WTC11 (cell line): ENCODE measurements at regions not wholly inside any gene's neighbourhood (a gene's known extent, or its start where the extent isn't known, plus 50 kb on each side); places are given as distances from the start of the nearest gene placed in this dataset.

Source experiments
- ATAC-seq: fragments of 200-7000 bp; cut with Tn5 transposase; 2 replicates; pipeline ENCODE4 v1.10.0; 2021; ENCODE audit warnings: mild to moderate bottlenecking, moderate library complexity
- CTCF ChIA-PET: fragments of 300-600 bp; sonication (Branson Sonifier 250); formaldehyde crosslinking; loops from one replicate; lab custom pipeline; 2021; ENCODE audit warnings: antibody characterized with exemption; lab: Charles Lee
- POLR2A ChIA-PET: fragments of 350-600 bp; sonication (Branson Sonifier 250); formaldehyde crosslinking; loops from one replicate; lab custom pipeline; 2021; ENCODE audit warnings: antibody characterized with exemption; lab: Charles Lee
- DNase-seq: peaks from one replicate; pipeline ENCODE4 v3.0.0; 2021; ENCODE audit warnings: low spot score
- H3K27ac Mint-ChIP-seq: 2 replicates; pipeline ENCODE4 v1.8.0; 2021; ENCODE audit warnings: mixed read lengths
- H3K27me3 Mint-ChIP-seq: 2 replicates; pipeline ENCODE4 v1.8.0; 2021; ENCODE audit warnings: low read depth, mild to moderate bottlenecking, moderate library complexity, mixed read lengths
- H3K36me3 Mint-ChIP-seq: 2 replicates; pipeline ENCODE4 v1.8.0; 2021; ENCODE audit warnings: mixed read lengths
- H3K4me1 Mint-ChIP-seq: 2 replicates; pipeline ENCODE4 v1.8.0; 2022; ENCODE audit warnings: mixed read lengths
- H3K4me3 Mint-ChIP-seq: 2 replicates; pipeline ENCODE4 v1.8.0; 2021; ENCODE audit warnings: mild to moderate bottlenecking, moderate library complexity, mixed read lengths
- H3K9me3 Mint-ChIP-seq: 2 replicates; pipeline ENCODE4 v1.8.0; 2021; ENCODE audit warnings: mixed read lengths
- AR ChIP-seq: fragments of 250-450 bp; sonication (Bioruptor Pico); IDR thresholded peaks from 2 replicates; pipeline ENCODE4 v1.9.0; 2021; ENCODE audit warnings: mild to moderate bottlenecking
- ATF1 ChIP-seq: sonication (generic); formaldehyde crosslinking; IDR thresholded peaks from 2 replicates; pipeline ENCODE4 v1.8.1; 2023; ENCODE audit warnings: mild to moderate bottlenecking, moderate library complexity, missing genetic modification reagents
- CBFB ChIP-seq: sonication (generic); formaldehyde crosslinking; IDR thresholded peaks from 2 replicates; pipeline ENCODE4 v1.8.1; 2022; ENCODE audit warnings: mild to moderate bottlenecking, low read depth, missing genetic modification reagents
- CREB1 ChIP-seq: sonication (generic); formaldehyde crosslinking; IDR thresholded peaks from 2 replicates; pipeline ENCODE4 v1.8.0; 2023; ENCODE audit warnings: mild to moderate bottlenecking, missing genetic modification reagents
- EMX1 ChIP-seq: fragments of 250-450 bp; sonication (Bioruptor Pico); IDR thresholded peaks from 2 replicates; pipeline ENCODE4 v1.8.0; 2021; ENCODE audit warnings: mild to moderate bottlenecking
- ETV6 ChIP-seq: sonication (generic); formaldehyde crosslinking; IDR thresholded peaks from 2 replicates; pipeline ENCODE4 v1.8.1; 2022; ENCODE audit warnings: mild to moderate bottlenecking, missing genetic modification reagents
- FOXP4 ChIP-seq: sonication (generic); formaldehyde crosslinking; IDR thresholded peaks from 2 replicates; pipeline ENCODE4 v1.8.0; 2022; ENCODE audit warnings: mild to moderate bottlenecking, missing genetic modification reagents
- GTF2I ChIP-seq: fragments of 250-450 bp; sonication (Bioruptor Pico); conservative IDR thresholded peaks from 2 replicates; pipeline ENCODE4 v1.4.0; 2021; ENCODE audit warnings: mild to moderate bottlenecking
- HMGXB4 ChIP-seq: sonication (generic); formaldehyde crosslinking; IDR thresholded peaks from 2 replicates; pipeline ENCODE4 v1.8.1; 2023; ENCODE audit warnings: mild to moderate bottlenecking, moderate library complexity, missing genetic modification reagents
- IRF2 ChIP-seq: sonication (generic); formaldehyde crosslinking; IDR thresholded peaks from 2 replicates; pipeline ENCODE4 v1.8.0; 2022; ENCODE audit warnings: low read depth, missing genetic modification reagents, borderline replicate concordance
- JAZF1 ChIP-seq: fragments of 250-450 bp; sonication (Bioruptor Pico); IDR thresholded peaks from 2 replicates; pipeline ENCODE4 v1.9.0; 2021; ENCODE audit warnings: moderate library complexity, mild to moderate bottlenecking, inconsistent platforms
- NR1H2 ChIP-seq: sonication (generic); formaldehyde crosslinking; IDR thresholded peaks from 2 replicates; pipeline ENCODE4 v1.9.0; 2021; ENCODE audit warnings: mild to moderate bottlenecking, moderate library complexity, missing genetic modification reagents
- PRDM15 ChIP-seq: sonication (generic); formaldehyde crosslinking; IDR thresholded peaks from 2 replicates; pipeline ENCODE4 v1.8.0; 2022; ENCODE audit warnings: missing genetic modification reagents
- STAT6 ChIP-seq: sonication (generic); formaldehyde crosslinking; conservative IDR thresholded peaks from 2 replicates; pipeline ENCODE4 v1.8.1; 2023; ENCODE audit warnings: mild to moderate bottlenecking, low read depth, missing genetic modification reagents, moderate library complexity
- TEAD1 ChIP-seq: sonication (generic); formaldehyde crosslinking; IDR thresholded peaks from 2 replicates; pipeline ENCODE4 v1.8.0; 2022; ENCODE audit warnings: mild to moderate bottlenecking, missing genetic modification reagents
- TEAD4 ChIP-seq: sonication (generic); formaldehyde crosslinking; IDR thresholded peaks from 2 replicates; pipeline ENCODE4 v1.8.0; 2022; ENCODE audit warnings: mild to moderate bottlenecking, missing genetic modification reagents
- ZMAT4 ChIP-seq: fragments of 250-450 bp; sonication (Bioruptor Pico); IDR thresholded peaks from 2 replicates; pipeline ENCODE4 v1.9.0; 2021; ENCODE audit warnings: mild to moderate bottlenecking
- ZNF219 ChIP-seq: sonication (generic); formaldehyde crosslinking; IDR thresholded peaks from 2 replicates; pipeline ENCODE4 v1.8.0; 2023; ENCODE audit warnings: missing genetic modification reagents, mild to moderate bottlenecking, borderline replicate concordance
- ZNF281 ChIP-seq: sonication (generic); formaldehyde crosslinking; IDR thresholded peaks from 2 replicates; pipeline ENCODE4 v1.8.0; 2023; ENCODE audit warnings: mild to moderate bottlenecking, missing genetic modification reagents
- ZNF671 ChIP-seq: fragments of 250-450 bp; sonication (Bioruptor Pico); IDR thresholded peaks from 2 replicates; pipeline ENCODE4 v1.8.0; 2021; ENCODE audit warnings: mild to moderate bottlenecking

GRCh38 chr12:100703337-100703736 is 91.2 kb upstream of the ANO4 start:
- Mint-ChIP-seq H3K4me1 (peaks cover 4% of the 10 kb centered on the region), H3K36me3 (no peaks in the 10 kb centered on the region), H3K9me3 (peaks cover 5% of the 10 kb centered on the region), H3K27me3 (no peaks in the 10 kb centered on the region), H3K4me3 (no peak overlapping the region), H3K27ac (no peak overlapping the region)
- POLR2A ChIA-PET: no interaction called here
- TF ChIP-seq GTF2I (CRISPR knock-in tag) (no peak), TEAD1 (CRISPR knock-in tag) (no peak), ZMAT4 (no peak), CBFB (CRISPR knock-in tag) (no peak), NR1H2 (CRISPR knock-in tag) (no peak), ATF1 (no peak), IRF2 (CRISPR knock-in tag) (no peak), ZNF671 (CRISPR knock-in tag) (no peak), ZNF281 (CRISPR knock-in tag) (no peak), EMX1 (CRISPR knock-in tag) (no peak), ZNF219 (CRISPR knock-in tag) (no peak)
- DNase-seq (no peak), ATAC-seq (no peak)
- CTCF ChIA-PET: no interaction called here

- Mint-ChIP-seq H3K9me3 (peaks cover 5% of the 10 kb centered on the region), H3K27me3 (no peaks in the 10 kb centered on the region), H3K4me1 (peaks cover 5% of the 10 kb centered on the region), H3K27ac (no peak overlapping the region), H3K36me3 (no peaks in the 10 kb centered on the region), H3K4me3 (no peak overlapping the region)
- ATAC-seq (no peak), DNase-seq (no peak)
- POLR2A ChIA-PET: no interaction called here
- CTCF ChIA-PET: no interaction called here
- TF ChIP-seq PRDM15 (CRISPR knock-in tag) (no peak), ETV6 (CRISPR knock-in tag) (no peak), FOXP4 (CRISPR knock-in tag) (no peak), ZNF219 (CRISPR knock-in tag) (no peak), GTF2I (CRISPR knock-in tag) (no peak), STAT6 (CRISPR knock-in tag) (no peak), TEAD4 (CRISPR knock-in tag) (no peak), JAZF1 (CRISPR knock-in tag) (no peak), CREB1 (no peak), AR (CRISPR knock-in tag) (no peak), HMGXB4 (no peak)
Observed at GRCh38 chr12:100703868-100704267, 90.7 kb upstream of the ANO4 start.
